Colon (tissue), 2 donors: ENCODE measurements at regions not wholly inside any gene's neighbourhood (a gene's known extent, or its start where the extent isn't known, plus 50 kb on each side); places are given as distances from the start of the nearest gene placed in this dataset.
"Not testable (repeated sequence)": the region's sequence is repeated elsewhere in the genome, so short reads cannot be mapped to it uniquely, and the experiment has no call there.

ENCODE experiments used
- FAIRE-seq: peaks from 2 replicates; lab custom pipeline; 2012; peaks lifted over from hg19 to GRCh38; lab: Jason Lieb, UNC
- donor health status: control.
- donor health status: control.

GRCh38 chr1:38667626-38668025, 191.9 kb downstream of the RRAGC start:
- FAIRE-seq: no peak

- no peak for FAIRE-seq
These were observed 197.4 kb downstream of the RRAGC start for GRCh38 chr1:38662126-38662525.

GRCh38 chr1:38658883-38659282, 200.7 kb downstream of the RRAGC start:
- no peak for FAIRE-seq

GRCh38 chr1:38657873-38658272, 201.7 kb downstream of the RRAGC start:
- FAIRE-seq: no peak

- no peak for FAIRE-seq
These were observed 202.2 kb downstream of the RRAGC start for GRCh38 chr1:38657207-38657840.

- FAIRE-seq: no peak
These were observed 202.8 kb downstream of the RRAGC start for GRCh38 chr1:38656726-38657125.

GRCh38 chr1:38652217-38652616, 207.4 kb downstream of the RRAGC start:
- no peak for FAIRE-seq

GRCh38 chr1:38651669-38652068, 207.9 kb downstream of the RRAGC start:
- FAIRE-seq: no peak

- no peak for FAIRE-seq
These were observed 211.2 kb downstream of the RRAGC start for GRCh38 chr1:38648417-38648816.

GRCh38 chr1:38647341-38647740, 212.2 kb downstream of the RRAGC start:
- not testable (repeated sequence) for FAIRE-seq

GRCh38 chr1:38644092-38644491, 215.5 kb downstream of the RRAGC start:
- FAIRE-seq: no peak

- FAIRE-seq: no peak
These were observed 217.9 kb downstream of the RRAGC start for GRCh38 chr1:38641661-38642060.

GRCh38 chr1:38640371-38640770, 219.2 kb downstream of the RRAGC start:
- FAIRE-seq: no peak

GRCh38 chr1:38628241-38628640, 231.3 kb downstream of the RRAGC start:
- FAIRE-seq: no peak

- no peak for FAIRE-seq
These were observed 233.6 kb downstream of the RRAGC start for GRCh38 chr1:38625939-38626338.

GRCh38 chr1:38624336-38625039, 235.1 kb downstream of the RRAGC start:
- FAIRE-seq: no peak

- FAIRE-seq: no peak
These were observed 236.0 kb downstream of the RRAGC start for GRCh38 chr1:38623529-38623928.

GRCh38 chr1:38622197-38622596, 237.4 kb downstream of the RRAGC start:
- no peak for FAIRE-seq

GRCh38 chr1:38616846-38617245, 242.7 kb downstream of the RRAGC start:
- FAIRE-seq: no peak

- no peak for FAIRE-seq
These were observed 243.9 kb downstream of the RRAGC start for GRCh38 chr1:38615680-38616079.

- no peak for FAIRE-seq
These were observed 244.7 kb downstream of the RRAGC start for GRCh38 chr1:38614861-38615260.

- no peak for FAIRE-seq
These were observed 245.6 kb downstream of the RRAGC start for GRCh38 chr1:38613996-38614395.

GRCh38 chr1:38612951-38613350, 246.6 kb downstream of the RRAGC start:
- FAIRE-seq: no peak

GRCh38 chr1:38611664-38612211, 247.8 kb downstream of the RRAGC start:
- no peak for FAIRE-seq
